Mesothelial cell of epicardium (in vitro differentiated cells): ENCODE measurements at regions not wholly inside any gene's neighbourhood (a gene's known extent, or its start where the extent isn't known, plus 50 kb on each side); places are given as distances from the start of the nearest gene placed in this dataset.

Experiments used
- DNase-seq, 2 experiments: peaks; one replicate each; pipeline ENCODE4 v3.0.0; 2021; ENCODE audit warnings: low spot score in 2 of 2; ENCODE audit not compliant: unreplicated experiment in 2 of 2
- H3K27ac Mint-ChIP-seq: 2 replicates; pipeline ENCODE4 v1.8.0; 2021; ENCODE audit warnings: mixed read lengths
- H3K27me3 Mint-ChIP-seq: 2 replicates; pipeline ENCODE4 v1.8.0; 2021; ENCODE audit warnings: low read depth, mixed read lengths
- H3K36me3 Mint-ChIP-seq: 2 replicates; pipeline ENCODE4 v1.8.0; 2021; ENCODE audit warnings: mixed read lengths
- H3K4me1 Mint-ChIP-seq: 2 replicates; pipeline ENCODE4 v1.8.0; 2021; ENCODE audit warnings: mixed read lengths
- H3K4me3 Mint-ChIP-seq: 2 replicates; pipeline ENCODE4 v1.8.0; 2021; ENCODE audit warnings: mild to moderate bottlenecking, moderate library complexity, mixed read lengths
- H3K9me3 Mint-ChIP-seq: 2 replicates; pipeline ENCODE4 v1.8.0; 2021; ENCODE audit warnings: mixed read lengths
- CTCF ChIP-seq: fragments of 200-600 bp; sonication (generic); IDR thresholded peaks from one replicate; pipeline ENCODE4 v1.5.0; 2021; ENCODE audit warnings: antibody characterized with exemption; ENCODE audit not compliant: unreplicated experiment

GRCh38 chr6:111983193-111983592 is 70.7 kb upstream of the CCN6 start:
- Mint-ChIP-seq H3K27me3 (no peaks in the 10 kb centered on the region), H3K4me3 (no peak overlapping the region), H3K4me1 (peaks cover 60% of the 10 kb centered on the region), H3K36me3 (no peaks in the 10 kb centered on the region), H3K27ac (peak overlapping the region; percentile 90), H3K9me3 (no peaks in the 10 kb centered on the region)
- DNase-seq = no peak
- no peak for TF ChIP-seq CTCF

- peak overlapping the region; percentile 90 for H3K27ac Mint-ChIP-seq
- TF ChIP-seq CTCF = no peak
- peaks cover 56% of the 10 kb centered on the region for H3K4me1 Mint-ChIP-seq
- H3K4me3 Mint-ChIP-seq = no peak overlapping the region
- no peak for DNase-seq
- peaks cover 4% of the 10 kb centered on the region for H3K9me3 Mint-ChIP-seq
- peaks cover 2% of the 10 kb centered on the region for H3K36me3 Mint-ChIP-seq
- no peaks in the 10 kb centered on the region for H3K27me3 Mint-ChIP-seq
These were observed 69.8 kb upstream of the CCN6 start for GRCh38 chr6:111984081-111984480.

GRCh38 chr6:111984516-111985201 is 69.2 kb upstream of the CCN6 start:
- TF ChIP-seq CTCF = no peak
- DNase-seq = no peak
- peaks cover 4% of the 10 kb centered on the region for H3K9me3 Mint-ChIP-seq
- H3K4me1 Mint-ChIP-seq = peaks cover 55% of the 10 kb centered on the region
- H3K27ac Mint-ChIP-seq = peak overlapping the region; percentile 99
- no peaks in the 10 kb centered on the region for H3K27me3 Mint-ChIP-seq
- peaks cover 2% of the 10 kb centered on the region for H3K36me3 Mint-ChIP-seq
- no peak overlapping the region for H3K4me3 Mint-ChIP-seq

- Mint-ChIP-seq H3K9me3 (peaks cover 4% of the 10 kb centered on the region), H3K4me3 (no peak overlapping the region), H3K36me3 (peaks cover 2% of the 10 kb centered on the region), H3K4me1 (peaks cover 55% of the 10 kb centered on the region), H3K27ac (peak overlapping the region; percentile 99), H3K27me3 (no peaks in the 10 kb centered on the region)
- no peak for TF ChIP-seq CTCF
- no peak for DNase-seq
These were observed 68.6 kb upstream of the CCN6 start for GRCh38 chr6:111985202-111985731.

- H3K36me3 Mint-ChIP-seq = peaks cover 2% of the 10 kb centered on the region
- peaks cover 49% of the 10 kb centered on the region for H3K4me1 Mint-ChIP-seq
- H3K4me3 Mint-ChIP-seq = no peak overlapping the region
- H3K27ac Mint-ChIP-seq = peak overlapping the region; percentile 99
- no peaks in the 10 kb centered on the region for H3K27me3 Mint-ChIP-seq
- DNase-seq = no peak
- H3K9me3 Mint-ChIP-seq = peaks cover 4% of the 10 kb centered on the region
- no peak for TF ChIP-seq CTCF
These were observed 67.3 kb upstream of the CCN6 start for GRCh38 chr6:111986651-111987050.
